Smooth muscle cell (in vitro differentiated cells): ENCODE measurements at regions not wholly inside any gene's neighbourhood (a gene's known extent, or its start where the extent isn't known, plus 50 kb on each side); places are given as distances from the start of the nearest gene placed in this dataset.

Experiments
- DNase-seq: peaks from one replicate; lab custom pipeline; 2025; ENCODE audit not compliant: unreplicated experiment; lab: John Stamatoyannopoulos, UW
- H2AFZ ChIP-seq: fragments of 200-600 bp; sonication (generic); 2 replicates; pipeline ENCODE4 v1.6.0; 2016; ENCODE audit warnings: antibody characterized with exemption, low read depth, mild to moderate bottlenecking
- H3F3A ChIP-seq: fragments of 200-600 bp; sonication (generic); 2 replicates; pipeline ENCODE4 v1.6.0; 2017; ENCODE audit warnings: antibody characterized with exemption, low read depth
- H3K27ac ChIP-seq: fragments of 200-600 bp; sonication (generic); 2 replicates; pipeline ENCODE4 v1.5.1; 2016; ENCODE audit warnings: low read depth, mild to moderate bottlenecking
- H3K27me3 ChIP-seq: fragments of 200-600 bp; sonication (generic); 2 replicates; pipeline ENCODE4 v1.6.1; 2016; ENCODE audit warnings: low read depth, mild to moderate bottlenecking
- H3K36me3 ChIP-seq: fragments of 200-600 bp; sonication (generic); 2 replicates; pipeline ENCODE4 v1.5.1; 2016; ENCODE audit warnings: low read depth
- H3K4me1 ChIP-seq: fragments of 200-600 bp; sonication (generic); 2 replicates; pipeline ENCODE4 v1.5.1; 2016; ENCODE audit warnings: low read depth
- H3K4me2 ChIP-seq: fragments of 200-600 bp; sonication (generic); 2 replicates; pipeline ENCODE4 v1.6.0; 2016; ENCODE audit warnings: mild to moderate bottlenecking
- H3K4me3 ChIP-seq: fragments of 200-600 bp; sonication (generic); 2 replicates; pipeline ENCODE4 v1.5.1; 2016; ENCODE audit warnings: mild to moderate bottlenecking
- H3K79me2 ChIP-seq: fragments of 200-600 bp; sonication (generic); 2 replicates; pipeline ENCODE4 v1.6.0; 2016; ENCODE audit warnings: low read depth, mild to moderate bottlenecking
- H3K9ac ChIP-seq: fragments of 200-600 bp; sonication (generic); 2 replicates; pipeline ENCODE4 v1.6.0; 2016; ENCODE audit warnings: low read depth
- H3K9me3 ChIP-seq: fragments of 200-600 bp; sonication (generic); replicated peaks from 2 replicates; pipeline ENCODE4 v1.5.1; 2016; ENCODE audit warnings: low read depth
- H4K20me1 ChIP-seq: fragments of 200-600 bp; sonication (generic); 2 replicates; pipeline ENCODE4 v1.6.0; 2016; ENCODE audit warnings: low read depth
- CTCF ChIP-seq: fragments of 200-600 bp; sonication (generic); IDR thresholded peaks from 2 replicates; pipeline ENCODE4 v1.5.1; 2017; ENCODE audit warnings: borderline replicate concordance, mild to moderate bottlenecking, antibody characterized with exemption; ENCODE audit not compliant: insufficient read depth, poor library complexity, severe bottlenecking
- WGBS: methylation state at CpG from one replicate; pipeline ENCODE4 v1.1.7; 2016; ENCODE audit warnings: low lambda C conversion rate; 5-methylcytosine and 5-hydroxymethylcytosine counted together

- Histone ChIP-seq H3F3A (no peaks in the 10 kb centered on the region), H4K20me1 (no peaks in the 10 kb centered on the region), H3K9me3 (no peaks in the 10 kb centered on the region), H2AFZ (no peak overlapping the region), H3K36me3 (no peaks in the 10 kb centered on the region), H3K4me1 (no peaks in the 10 kb centered on the region), H3K27ac (no peak overlapping the region), H3K79me2 (no peaks in the 10 kb centered on the region), H3K9ac (no peak overlapping the region), H3K4me3 (no peak overlapping the region), H3K27me3 (no peaks in the 10 kb centered on the region), H3K4me2 (no peak overlapping the region)
- WGBS = 87% methylated on average over 2 of the region's 2 CpGs
- TF ChIP-seq CTCF = no peak
- no peak for DNase-seq
These were observed 85.6 kb upstream of the LRRC3B start for GRCh38 chr3:26536955-26537354.

- H3F3A ChIP-seq = no peaks in the 10 kb centered on the region
- H4K20me1 ChIP-seq = no peaks in the 10 kb centered on the region
- H3K4me3 ChIP-seq = no peak overlapping the region
- H3K79me2 ChIP-seq = no peaks in the 10 kb centered on the region
- TF ChIP-seq CTCF = no peak
- H3K27me3 ChIP-seq = no peaks in the 10 kb centered on the region
- H3K27ac ChIP-seq = no peak overlapping the region
- H3K9ac ChIP-seq = no peak overlapping the region
- no peaks in the 10 kb centered on the region for H3K9me3 ChIP-seq
- H3K36me3 ChIP-seq = no peaks in the 10 kb centered on the region
- no peak overlapping the region for H2AFZ ChIP-seq
- no peak for DNase-seq
- no peaks in the 10 kb centered on the region for H3K4me1 ChIP-seq
- 71% methylated on average over 1 of the region's 1 CpG for WGBS
- no peak overlapping the region for H3K4me2 ChIP-seq
These were observed 72.2 kb upstream of the LRRC3B start for GRCh38 chr3:26550413-26550812.

DNA sequence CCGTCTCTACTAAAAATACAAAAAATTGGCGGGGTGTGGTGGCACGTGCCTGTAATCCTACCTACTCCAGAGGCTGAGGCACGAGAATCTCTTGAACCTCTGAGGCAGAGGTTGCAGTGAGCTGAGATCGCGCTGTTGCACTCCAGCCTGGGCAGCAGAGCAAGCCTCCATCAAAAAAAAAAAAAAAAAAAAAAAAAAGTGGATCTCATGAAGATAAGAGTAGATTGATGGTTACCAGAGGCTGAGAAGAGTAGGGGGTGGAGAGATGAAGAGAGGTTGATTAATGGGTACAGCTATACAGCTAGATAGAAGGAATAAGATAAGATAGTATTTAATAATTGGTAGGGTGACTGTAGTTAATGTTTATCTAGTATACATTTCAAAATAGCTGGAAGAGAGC is 65.9 kb upstream of the LRRC3B start:
- Histone ChIP-seq H3K79me2 (no peaks in the 10 kb centered on the region), H2AFZ (no peak overlapping the region), H3K9me3 (no peaks in the 10 kb centered on the region), H4K20me1 (no peaks in the 10 kb centered on the region), H3K27ac (no peak overlapping the region), H3K9ac (no peak overlapping the region), H3K36me3 (no peaks in the 10 kb centered on the region), H3K4me1 (peaks cover 4% of the 10 kb centered on the region), H3K4me3 (no peak overlapping the region), H3K27me3 (no peaks in the 10 kb centered on the region), H3F3A (peaks cover 8% of the 10 kb centered on the region), H3K4me2 (no peak overlapping the region)
- TF ChIP-seq CTCF = no peak
- WGBS = 62% methylated on average over 6 of the region's 6 CpGs
- no peak for DNase-seq

DNA sequence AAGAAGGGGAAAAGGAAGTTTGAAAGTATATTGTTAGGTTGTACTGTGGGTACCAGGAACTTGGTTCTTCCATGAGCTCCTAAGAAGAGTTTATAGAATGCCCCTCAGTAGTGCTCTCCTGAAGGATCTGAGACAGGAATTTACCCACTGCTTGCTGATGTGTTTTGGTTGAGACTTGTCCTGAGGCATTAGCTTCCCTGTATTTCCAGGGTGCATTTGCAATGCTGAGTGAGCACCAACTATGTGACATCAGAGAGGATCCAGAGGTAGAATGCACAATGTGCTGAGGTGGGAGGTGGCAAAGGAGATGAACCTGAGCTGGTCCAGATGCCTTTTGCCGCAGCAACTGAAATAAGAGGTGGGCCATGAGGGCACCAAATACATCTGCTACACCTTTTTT is 64.3 kb upstream of the LRRC3B start:
- no peak for DNase-seq
- Histone ChIP-seq H3K4me1 (peaks cover 4% of the 10 kb centered on the region), H3K4me2 (no peak overlapping the region), H4K20me1 (no peaks in the 10 kb centered on the region), H3K36me3 (no peaks in the 10 kb centered on the region), H3K79me2 (no peaks in the 10 kb centered on the region), H3K4me3 (no peak overlapping the region), H3K9ac (no peak overlapping the region), H3K27me3 (no peaks in the 10 kb centered on the region), H3K27ac (no peak overlapping the region), H3F3A (peaks cover 8% of the 10 kb centered on the region), H3K9me3 (no peaks in the 10 kb centered on the region), H2AFZ (no peak overlapping the region)
- no peak for TF ChIP-seq CTCF
- WGBS = 81% methylated on average over 1 of the region's 1 CpG
